CD8-positive, alpha-beta memory T cell (primary cell): ENCODE measurements at regions not wholly inside any gene's neighbourhood (a gene's known extent, or its start where the extent isn't known, plus 50 kb on each side); places are given as distances from the start of the nearest gene placed in this dataset.

Experiments used
- CTCF ChIA-PET: fragments of 350-600 bp; sonication (Branson Sonifier 250); formaldehyde crosslinking; loops from one replicate; lab custom pipeline; 2021; ENCODE audit warnings: antibody characterized with exemption; lab: Charles Lee
- POLR2A ChIA-PET: fragments of 350-600 bp; sonication (Branson Sonifier 250); formaldehyde crosslinking; loops from one replicate; lab custom pipeline; 2021; ENCODE audit warnings: antibody characterized with exemption; lab: Charles Lee
- DNase-seq, 5 donors: peaks; one replicate each; pipeline versions ENCODE4 v3.0.0 to v3.0.0-alpha.2; 2020 to 2022; ENCODE audit warnings: mixed read lengths in 1 of 5
- H3K27ac ChIP-seq: one replicate; pipeline ENCODE4 v1.7.0; 2013; ENCODE audit warnings: low read depth, mild to moderate bottlenecking, low read length, moderate library complexity
- H3K27me3 ChIP-seq: 2 replicates; pipeline ENCODE4 v1.7.0; 2013; ENCODE audit warnings: low read length, mild to moderate bottlenecking; ENCODE audit not compliant: insufficient read depth, poor library complexity, severe bottlenecking
- H3K36me3 ChIP-seq: 2 replicates; pipeline ENCODE4 v1.7.0; 2013; ENCODE audit warnings: mild to moderate bottlenecking, low read length, moderate library complexity; ENCODE audit not compliant: insufficient read depth
- H3K4me1 ChIP-seq: 2 replicates; pipeline ENCODE4 v1.7.0; 2013; ENCODE audit warnings: mild to moderate bottlenecking, low read length, moderate library complexity; ENCODE audit not compliant: insufficient read depth
- H3K4me3 ChIP-seq: 2 replicates; pipeline ENCODE4 v1.7.0; 2013; ENCODE audit warnings: mild to moderate bottlenecking, low read length
- H3K9me3 ChIP-seq: 2 replicates; pipeline ENCODE4 v1.7.0; 2013; ENCODE audit warnings: mild to moderate bottlenecking, low read length
- H3K27ac Mint-ChIP-seq, 8 donors: one replicate each; pipeline ENCODE4 v1.8.0; 2020 to 2021; ENCODE audit warnings: mixed read lengths in 8 of 8, mild to moderate bottlenecking in 6 of 8, inconsistent platforms in 3 of 8, moderate library complexity in 3 of 8
- H3K27me3 Mint-ChIP-seq, 2 donors: one replicate each; pipeline ENCODE4 v1.8.0; 2020 to 2021; ENCODE audit warnings: mixed read lengths in 2 of 2, mild to moderate bottlenecking in 1 of 2, moderate library complexity in 1 of 2
- H3K36me3 Mint-ChIP-seq, 3 donors: one replicate each; pipeline ENCODE4 v1.8.0; 2020 to 2021; ENCODE audit warnings: mixed read lengths in 3 of 3, inconsistent platforms in 1 of 3, mild to moderate bottlenecking in 1 of 3
- H3K4me1 Mint-ChIP-seq, 3 donors: one replicate each; pipeline ENCODE4 v1.8.0; 2020 to 2021; ENCODE audit warnings: mixed read lengths in 3 of 3, inconsistent platforms in 1 of 3, mild to moderate bottlenecking in 1 of 3
- H3K4me3 Mint-ChIP-seq, 7 donors: one replicate each; pipeline ENCODE4 v1.8.0; 2020 to 2021; ENCODE audit warnings: mixed read lengths in 7 of 7, mild to moderate bottlenecking in 6 of 7, moderate library complexity in 4 of 7, inconsistent platforms in 2 of 7
- H3K9me3 Mint-ChIP-seq, 5 donors: one replicate each; pipeline ENCODE4 v1.8.0; 2020 to 2022; ENCODE audit warnings: mixed read lengths in 5 of 5, mild to moderate bottlenecking in 3 of 5, moderate library complexity in 2 of 5, inconsistent platforms in 1 of 5

- peaks cover 1 to 4% of the 10 kb centered on the region in 2 donors for H3K27me3 Mint-ChIP-seq
- H3K36me3 ChIP-seq, result no peaks in the 10 kb centered on the region
- H3K4me3 Mint-ChIP-seq, result no peak overlapping the region
- H3K27ac ChIP-seq, result no peak overlapping the region
- CTCF ChIA-PET, result no interaction called here
- no peak for DNase-seq
- no peaks in the 10 kb centered on the region for H3K36me3 Mint-ChIP-seq
- H3K27ac Mint-ChIP-seq, result no peak overlapping the region
- no peaks in the 10 kb centered on the region for H3K4me1 ChIP-seq
- H3K9me3 ChIP-seq, result no peaks in the 10 kb centered on the region
- no peaks in the 10 kb centered on the region for H3K27me3 ChIP-seq
- peaks cover 0 to 3% (median 2%) of the 10 kb centered on the region in 5 donors for H3K9me3 Mint-ChIP-seq
- POLR2A ChIA-PET, result no interaction called here
- no peaks in the 10 kb centered on the region for H3K4me1 Mint-ChIP-seq
- H3K4me3 ChIP-seq, result no peak overlapping the region
These were observed 349.4 kb downstream of the SLC4A3 start for GRCh38 chr2:219976871-219977270.

- Mint-ChIP-seq H3K4me3 (no peak overlapping the region), H3K27ac (no peak overlapping the region), H3K27me3 (peaks cover 1 to 4% of the 10 kb centered on the region in 2 donors), H3K4me1 (no peaks in the 10 kb centered on the region), H3K9me3 (peaks cover 0 to 7% (median 0%) of the 10 kb centered on the region in 5 donors), H3K36me3 (no peaks in the 10 kb centered on the region)
- Histone ChIP-seq H3K4me1 (no peaks in the 10 kb centered on the region), H3K27ac (no peak overlapping the region), H3K36me3 (no peaks in the 10 kb centered on the region), H3K27me3 (no peaks in the 10 kb centered on the region), H3K4me3 (no peak overlapping the region), H3K9me3 (no peaks in the 10 kb centered on the region)
- ChIA-PET POLR2A (no interaction called here), CTCF (no interaction called here)
- no peak for DNase-seq
These were observed 353.2 kb downstream of the SLC4A3 start for GRCh38 chr2:219980638-219981037.

GRCh38 chr2:219983836-219984235, 356.4 kb downstream of the SLC4A3 start:
- Histone ChIP-seq H3K36me3 (no peaks in the 10 kb centered on the region), H3K9me3 (no peaks in the 10 kb centered on the region), H3K4me3 (no peak overlapping the region), H3K27me3 (no peaks in the 10 kb centered on the region), H3K4me1 (no peaks in the 10 kb centered on the region), H3K27ac (no peak overlapping the region)
- DNase-seq, result no peak
- ChIA-PET CTCF (no interaction called here), POLR2A (no interaction called here)
- no peak overlapping the region for H3K4me3 Mint-ChIP-seq
- H3K9me3 Mint-ChIP-seq, result peaks cover 0 to 4% (median 0%) of the 10 kb centered on the region in 5 donors
- H3K27me3 Mint-ChIP-seq, result peaks cover 0 to 4% of the 10 kb centered on the region in 2 donors
- no peak overlapping the region for H3K27ac Mint-ChIP-seq
- H3K4me1 Mint-ChIP-seq, result no peaks in the 10 kb centered on the region
- H3K36me3 Mint-ChIP-seq, result no peaks in the 10 kb centered on the region

GRCh38 chr2:219985017-219985416, 357.6 kb downstream of the SLC4A3 start:
- H3K36me3 Mint-ChIP-seq, result no peaks in the 10 kb centered on the region
- no peaks in the 10 kb centered on the region for H3K36me3 ChIP-seq
- H3K27ac ChIP-seq, result no peak overlapping the region
- no peaks in the 10 kb centered on the region for H3K4me1 ChIP-seq
- H3K9me3 ChIP-seq, result no peaks in the 10 kb centered on the region
- no peak overlapping the region for H3K27ac Mint-ChIP-seq
- H3K4me3 Mint-ChIP-seq, result no peak overlapping the region
- H3K27me3 ChIP-seq, result no peaks in the 10 kb centered on the region
- H3K9me3 Mint-ChIP-seq, result peaks cover 0 to 4% (median 0%) of the 10 kb centered on the region in 5 donors
- no peak for DNase-seq
- ChIA-PET POLR2A (no interaction called here), CTCF (interaction anchor here (1.9 kb wide), 1 partner anchor 10 kb away, joined by 4 read pairs; no protein-coding TSS in a partner anchor)
- no peak overlapping the region for H3K4me3 ChIP-seq
- H3K4me1 Mint-ChIP-seq, result no peaks in the 10 kb centered on the region
- peaks cover 0 to 4% of the 10 kb centered on the region in 2 donors for H3K27me3 Mint-ChIP-seq

GRCh38 chr2:219987830-219988229, 360.4 kb downstream of the SLC4A3 start:
- Mint-ChIP-seq H3K4me3 (no peak overlapping the region), H3K36me3 (no peaks in the 10 kb centered on the region), H3K27ac (no peak overlapping the region), H3K4me1 (no peaks in the 10 kb centered on the region), H3K27me3 (no peaks in the 10 kb centered on the region), H3K9me3 (peaks cover 0 to 4% (median 0%) of the 10 kb centered on the region in 5 donors)
- DNase-seq, result no peak
- H3K27me3 ChIP-seq, result no peaks in the 10 kb centered on the region
- H3K4me3 ChIP-seq, result no peak overlapping the region
- H3K4me1 ChIP-seq, result no peaks in the 10 kb centered on the region
- H3K36me3 ChIP-seq, result no peaks in the 10 kb centered on the region
- ChIA-PET CTCF (no interaction called here), POLR2A (no interaction called here)
- H3K27ac ChIP-seq, result no peak overlapping the region
- H3K9me3 ChIP-seq, result no peaks in the 10 kb centered on the region

- Mint-ChIP-seq H3K4me3 (no peak overlapping the region), H3K4me1 (no peaks in the 10 kb centered on the region), H3K27me3 (no peaks in the 10 kb centered on the region), H3K36me3 (no peaks in the 10 kb centered on the region), H3K27ac (no peak overlapping the region), H3K9me3 (peaks cover 0 to 2% (median 0%) of the 10 kb centered on the region in 5 donors)
- Histone ChIP-seq H3K27ac (no peak overlapping the region), H3K9me3 (no peaks in the 10 kb centered on the region), H3K4me3 (no peak overlapping the region), H3K27me3 (no peaks in the 10 kb centered on the region), H3K36me3 (no peaks in the 10 kb centered on the region), H3K4me1 (no peaks in the 10 kb centered on the region)
- ChIA-PET POLR2A (no interaction called here), CTCF (no interaction called here)
- no peak for DNase-seq
These were observed 362.3 kb downstream of the SLC4A3 start for GRCh38 chr2:219989744-219990143.

GRCh38 chr2:219991116-219991515, 363.7 kb downstream of the SLC4A3 start:
- H3K4me3 Mint-ChIP-seq, result no peak overlapping the region
- POLR2A ChIA-PET, result no interaction called here
- CTCF ChIA-PET, result no interaction called here

GRCh38 chr2:219995399-219995798, 368.0 kb downstream of the SLC4A3 start:
- no peaks in the 10 kb centered on the region for H3K36me3 Mint-ChIP-seq
- Histone ChIP-seq H3K36me3 (no peaks in the 10 kb centered on the region), H3K9me3 (no peaks in the 10 kb centered on the region), H3K4me3 (no peak overlapping the region), H3K27ac (no peak overlapping the region), H3K27me3 (no peaks in the 10 kb centered on the region), H3K4me1 (no peaks in the 10 kb centered on the region)
- no peak overlapping the region for H3K4me3 Mint-ChIP-seq
- POLR2A ChIA-PET, result no interaction called here
- peaks cover 3 to 6% of the 10 kb centered on the region in 2 donors for H3K27me3 Mint-ChIP-seq
- CTCF ChIA-PET, result interaction anchor here (1.0 kb wide), 1 partner anchor 9 kb away, joined by 4 read pairs; no protein-coding TSS in a partner anchor
- no peak overlapping the region for H3K27ac Mint-ChIP-seq
- no peaks in the 10 kb centered on the region for H3K4me1 Mint-ChIP-seq
- H3K9me3 Mint-ChIP-seq, result peaks cover 0 to 9% (median 0%) of the 10 kb centered on the region in 5 donors
- DNase-seq, result no peak

More at GRCh38 chr2:219991116-219991515, 363.7 kb downstream of the SLC4A3 start:
- Histone ChIP-seq H3K4me3 (no peak overlapping the region), H3K36me3 (no peaks in the 10 kb centered on the region), H3K27me3 (no peaks in the 10 kb centered on the region), H3K4me1 (no peaks in the 10 kb centered on the region), H3K9me3 (no peaks in the 10 kb centered on the region), H3K27ac (no peak overlapping the region)
- DNase-seq, result no peak
- Mint-ChIP-seq H3K36me3 (no peaks in the 10 kb centered on the region), H3K27me3 (peaks cover 3 to 4% of the 10 kb centered on the region in 2 donors), H3K4me1 (no peaks in the 10 kb centered on the region), H3K27ac (no peak overlapping the region), H3K9me3 (peaks cover 0 to 2% (median 0%) of the 10 kb centered on the region in 5 donors)
